Smooth muscle cell (in vitro differentiated cells): ENCODE measurements at regions not wholly inside any gene's neighbourhood (a gene's known extent, or its start where the extent isn't known, plus 50 kb on each side); places are given as distances from the start of the nearest gene placed in this dataset.

Experiments used
- DNase-seq: peaks from one replicate; lab custom pipeline; 2025; ENCODE audit not compliant: unreplicated experiment; lab: John Stamatoyannopoulos, UW
- H2AFZ ChIP-seq: fragments of 200-600 bp; sonication (generic); 2 replicates; pipeline ENCODE4 v1.6.0; 2016; ENCODE audit warnings: antibody characterized with exemption, low read depth, mild to moderate bottlenecking
- H3F3A ChIP-seq: fragments of 200-600 bp; sonication (generic); 2 replicates; pipeline ENCODE4 v1.6.0; 2017; ENCODE audit warnings: antibody characterized with exemption, low read depth
- H3K27ac ChIP-seq: fragments of 200-600 bp; sonication (generic); 2 replicates; pipeline ENCODE4 v1.5.1; 2016; ENCODE audit warnings: low read depth, mild to moderate bottlenecking
- H3K27me3 ChIP-seq: fragments of 200-600 bp; sonication (generic); 2 replicates; pipeline ENCODE4 v1.6.1; 2016; ENCODE audit warnings: low read depth, mild to moderate bottlenecking
- H3K36me3 ChIP-seq: fragments of 200-600 bp; sonication (generic); 2 replicates; pipeline ENCODE4 v1.5.1; 2016; ENCODE audit warnings: low read depth
- H3K4me1 ChIP-seq: fragments of 200-600 bp; sonication (generic); 2 replicates; pipeline ENCODE4 v1.5.1; 2016; ENCODE audit warnings: low read depth
- H3K4me2 ChIP-seq: fragments of 200-600 bp; sonication (generic); 2 replicates; pipeline ENCODE4 v1.6.0; 2016; ENCODE audit warnings: mild to moderate bottlenecking
- H3K4me3 ChIP-seq: fragments of 200-600 bp; sonication (generic); 2 replicates; pipeline ENCODE4 v1.5.1; 2016; ENCODE audit warnings: mild to moderate bottlenecking
- H3K79me2 ChIP-seq: fragments of 200-600 bp; sonication (generic); 2 replicates; pipeline ENCODE4 v1.6.0; 2016; ENCODE audit warnings: low read depth, mild to moderate bottlenecking
- H3K9ac ChIP-seq: fragments of 200-600 bp; sonication (generic); 2 replicates; pipeline ENCODE4 v1.6.0; 2016; ENCODE audit warnings: low read depth
- H3K9me3 ChIP-seq: fragments of 200-600 bp; sonication (generic); replicated peaks from 2 replicates; pipeline ENCODE4 v1.5.1; 2016; ENCODE audit warnings: low read depth
- H4K20me1 ChIP-seq: fragments of 200-600 bp; sonication (generic); 2 replicates; pipeline ENCODE4 v1.6.0; 2016; ENCODE audit warnings: low read depth
- CTCF ChIP-seq: fragments of 200-600 bp; sonication (generic); IDR thresholded peaks from 2 replicates; pipeline ENCODE4 v1.5.1; 2017; ENCODE audit warnings: borderline replicate concordance, mild to moderate bottlenecking, antibody characterized with exemption; ENCODE audit not compliant: insufficient read depth, poor library complexity, severe bottlenecking
- WGBS: methylation state at CpG from one replicate; pipeline ENCODE4 v1.1.7; 2016; ENCODE audit warnings: low lambda C conversion rate; 5-methylcytosine and 5-hydroxymethylcytosine counted together

DNA sequence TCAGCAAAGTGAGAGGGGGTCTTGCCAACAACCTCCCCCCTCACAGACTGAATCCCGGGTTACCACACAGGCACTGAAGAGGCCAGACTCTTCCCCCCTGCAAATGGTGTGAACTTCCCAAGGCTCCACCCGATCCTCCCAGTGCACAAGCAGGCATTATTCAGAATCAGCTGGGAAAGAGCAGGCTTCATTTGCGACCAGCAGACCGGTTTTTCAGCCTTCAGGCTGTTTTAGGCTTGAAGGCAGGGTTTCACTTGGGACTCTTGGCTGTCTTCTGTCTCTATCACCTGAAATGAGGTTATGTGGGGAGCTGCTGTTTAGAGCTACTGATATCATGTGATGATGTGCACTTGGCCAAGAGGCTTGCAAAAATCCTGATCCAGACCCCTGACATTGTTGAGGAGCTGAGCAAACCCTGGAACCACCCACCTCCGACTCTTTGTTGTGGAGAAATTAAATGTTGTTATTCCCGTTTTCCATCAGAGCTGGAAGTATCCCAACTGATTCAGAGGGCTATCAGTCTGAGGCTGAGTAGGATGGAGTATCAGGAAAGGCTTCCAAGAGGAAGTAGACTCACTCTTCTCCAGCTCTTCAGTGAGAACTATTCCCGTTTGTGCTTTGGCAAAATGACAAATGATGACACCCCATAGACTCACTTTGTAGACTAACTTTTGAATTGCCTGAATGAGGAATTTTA is 63.3 kb upstream of the ZFR start:
- no peaks in the 10 kb centered on the region for H3K9me3 ChIP-seq
- H3K4me3 ChIP-seq, result no peak overlapping the region
- H3K79me2 ChIP-seq, result no peaks in the 10 kb centered on the region
- DNase-seq, result no peak
- peak overlapping the region; percentile 53 for H3K27ac ChIP-seq
- H3K36me3 ChIP-seq, result no peaks in the 10 kb centered on the region
- H3K27me3 ChIP-seq, result no peaks in the 10 kb centered on the region
- TF ChIP-seq CTCF, result no peak
- peaks cover 24% of the 10 kb centered on the region for H3F3A ChIP-seq
- H3K4me2 ChIP-seq, result peak overlapping the region; percentile 1
- H3K9ac ChIP-seq, result no peak overlapping the region
- peaks cover 28% of the 10 kb centered on the region for H3K4me1 ChIP-seq
- no peaks in the 10 kb centered on the region for H4K20me1 ChIP-seq
- 32% methylated on average over 7 of the region's 7 CpGs for WGBS
- no peak overlapping the region for H2AFZ ChIP-seq

- Histone ChIP-seq H4K20me1 (no peaks in the 10 kb centered on the region), H3F3A (peaks cover 31% of the 10 kb centered on the region), H3K79me2 (no peaks in the 10 kb centered on the region), H3K4me2 (peak overlapping the region; percentile 60), H3K9me3 (no peaks in the 10 kb centered on the region), H2AFZ (no peak overlapping the region), H3K4me3 (no peak overlapping the region), H3K36me3 (no peaks in the 10 kb centered on the region), H3K27me3 (no peaks in the 10 kb centered on the region), H3K4me1 (peaks cover 29% of the 10 kb centered on the region), H3K27ac (peak overlapping the region; percentile 77), H3K9ac (no peak overlapping the region)
- no peak for DNase-seq
- no peak for TF ChIP-seq CTCF
- 47% methylated on average over 1 of the region's 1 CpG for WGBS
These were observed 62.3 kb upstream of the ZFR start for GRCh38 chr5:32506799-32507198.

DNA sequence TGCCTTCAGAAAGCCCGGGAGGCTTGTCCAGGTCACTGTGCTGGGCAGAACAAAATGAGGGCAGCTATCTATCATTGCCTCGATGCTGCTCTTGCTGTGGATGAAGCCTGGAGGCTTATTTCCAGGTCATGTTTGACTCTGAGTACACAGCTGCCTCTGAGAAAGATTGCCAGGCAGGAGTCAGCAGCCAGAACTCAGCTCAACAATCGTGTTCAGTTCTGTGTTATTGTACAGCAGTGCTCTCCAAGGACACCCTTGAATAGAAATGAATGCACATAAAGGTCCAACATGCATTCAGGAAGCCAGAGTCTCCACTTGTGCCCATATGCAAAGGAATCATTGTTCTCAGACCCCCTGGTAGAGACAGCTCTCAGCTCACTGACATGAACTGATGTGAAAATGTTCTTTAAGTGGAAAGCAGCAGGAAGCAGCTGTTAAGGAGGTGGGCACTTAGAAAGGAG is 61.7 kb upstream of the ZFR start:
- DNase-seq, result no peak
- Histone ChIP-seq H3K27me3 (no peaks in the 10 kb centered on the region), H3K27ac (peak overlapping the region; percentile 77), H3K9ac (peak overlapping the region; percentile 19), H3K36me3 (no peaks in the 10 kb centered on the region), H3K9me3 (no peaks in the 10 kb centered on the region), H2AFZ (no peak overlapping the region), H3F3A (peaks cover 32% of the 10 kb centered on the region), H3K4me1 (peaks cover 35% of the 10 kb centered on the region), H3K4me3 (no peak overlapping the region), H3K4me2 (peak overlapping the region; percentile 60), H3K79me2 (no peaks in the 10 kb centered on the region), H4K20me1 (no peaks in the 10 kb centered on the region)
- no peak for TF ChIP-seq CTCF
- WGBS, result 43% methylated on average over 3 of the region's 3 CpGs

DNA sequence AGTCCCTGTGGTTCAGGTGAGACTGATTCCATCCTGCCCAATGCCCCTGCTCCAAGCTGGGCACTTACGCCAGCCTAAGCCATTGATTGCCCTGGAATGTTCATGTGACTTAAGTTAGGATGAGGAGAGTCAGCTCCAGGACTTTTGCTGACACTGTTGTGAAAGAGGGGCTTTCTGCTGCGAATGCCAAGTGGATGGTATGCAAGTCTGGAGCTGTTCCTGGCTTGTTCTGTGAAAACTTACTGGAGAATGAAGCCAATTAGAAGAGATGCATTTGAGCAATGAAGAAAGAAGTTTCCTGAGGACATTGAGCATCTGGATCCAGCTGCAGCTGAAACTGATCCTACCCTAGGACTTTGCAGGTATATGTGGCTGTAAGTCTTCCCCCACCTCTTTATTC is 61.2 kb upstream of the ZFR start:
- Histone ChIP-seq H3K36me3 (no peaks in the 10 kb centered on the region), H3F3A (peaks cover 32% of the 10 kb centered on the region), H3K27ac (peak overlapping the region; percentile 77), H3K4me1 (peaks cover 36% of the 10 kb centered on the region), H3K79me2 (no peaks in the 10 kb centered on the region), H3K4me2 (peak overlapping the region; percentile 60), H3K9ac (peak overlapping the region; percentile 19), H2AFZ (no peak overlapping the region), H3K27me3 (no peaks in the 10 kb centered on the region), H4K20me1 (no peaks in the 10 kb centered on the region), H3K4me3 (no peak overlapping the region), H3K9me3 (no peaks in the 10 kb centered on the region)
- 14% methylated on average over 2 of the region's 2 CpGs for WGBS
- no peak for DNase-seq
- no peak for TF ChIP-seq CTCF
